Glutamatergic neuron (in vitro differentiated cells): ENCODE measurements at regions not wholly inside any gene's neighbourhood (a gene's known extent, or its start where the extent isn't known, plus 50 kb on each side); places are given as distances from the start of the nearest gene placed in this dataset.

Experiments
- DNase-seq: peaks from one replicate; pipeline ENCODE4 v3.0.0; 2022
- H3K27ac Mint-ChIP-seq: one replicate; pipeline ENCODE4 v1.8.0; 2020; ENCODE audit warnings: mild to moderate bottlenecking, mixed read lengths, inconsistent platforms; ENCODE audit not compliant: unreplicated experiment
- H3K27me3 Mint-ChIP-seq: one replicate; pipeline ENCODE4 v1.8.0; 2020; ENCODE audit warnings: mild to moderate bottlenecking, moderate library complexity, mixed read lengths, inconsistent platforms; ENCODE audit not compliant: unreplicated experiment
- H3K36me3 Mint-ChIP-seq: one replicate; pipeline ENCODE4 v1.8.0; 2020; ENCODE audit warnings: mild to moderate bottlenecking, mixed read lengths, inconsistent platforms; ENCODE audit not compliant: unreplicated experiment
- H3K4me1 Mint-ChIP-seq: one replicate; pipeline ENCODE4 v1.8.0; 2020; ENCODE audit warnings: mild to moderate bottlenecking, low read depth, mixed read lengths, inconsistent platforms; ENCODE audit not compliant: unreplicated experiment
- H3K4me3 Mint-ChIP-seq: one replicate; pipeline ENCODE4 v1.8.0; 2020; ENCODE audit warnings: mild to moderate bottlenecking, mixed read lengths, inconsistent platforms; ENCODE audit not compliant: unreplicated experiment
- H3K9me3 Mint-ChIP-seq: one replicate; pipeline ENCODE4 v1.8.0; 2020; ENCODE audit warnings: mild to moderate bottlenecking, moderate library complexity, mixed read lengths, inconsistent platforms; ENCODE audit not compliant: unreplicated experiment
- CTCF ChIP-seq: fragments of 200-600 bp; sonication (generic); IDR thresholded peaks from one replicate; pipeline ENCODE4 v1.5.0; 2021; ENCODE audit not compliant: partially characterized antibody, unreplicated experiment

- H3K27ac Mint-ChIP-seq: no peak overlapping the region
- peaks cover 6% of the 10 kb centered on the region for H3K4me1 Mint-ChIP-seq
- peaks cover 3% of the 10 kb centered on the region for H3K9me3 Mint-ChIP-seq
- peak; percentile 23 for TF ChIP-seq CTCF
- no peak overlapping the region for H3K4me3 Mint-ChIP-seq
- no peaks in the 10 kb centered on the region for H3K27me3 Mint-ChIP-seq
- DNase-seq: no peak
- no peaks in the 10 kb centered on the region for H3K36me3 Mint-ChIP-seq
Observed at GRCh38 chr18:46320297-46320696, 216.1 kb downstream of the HAUS1 start.

DNA sequence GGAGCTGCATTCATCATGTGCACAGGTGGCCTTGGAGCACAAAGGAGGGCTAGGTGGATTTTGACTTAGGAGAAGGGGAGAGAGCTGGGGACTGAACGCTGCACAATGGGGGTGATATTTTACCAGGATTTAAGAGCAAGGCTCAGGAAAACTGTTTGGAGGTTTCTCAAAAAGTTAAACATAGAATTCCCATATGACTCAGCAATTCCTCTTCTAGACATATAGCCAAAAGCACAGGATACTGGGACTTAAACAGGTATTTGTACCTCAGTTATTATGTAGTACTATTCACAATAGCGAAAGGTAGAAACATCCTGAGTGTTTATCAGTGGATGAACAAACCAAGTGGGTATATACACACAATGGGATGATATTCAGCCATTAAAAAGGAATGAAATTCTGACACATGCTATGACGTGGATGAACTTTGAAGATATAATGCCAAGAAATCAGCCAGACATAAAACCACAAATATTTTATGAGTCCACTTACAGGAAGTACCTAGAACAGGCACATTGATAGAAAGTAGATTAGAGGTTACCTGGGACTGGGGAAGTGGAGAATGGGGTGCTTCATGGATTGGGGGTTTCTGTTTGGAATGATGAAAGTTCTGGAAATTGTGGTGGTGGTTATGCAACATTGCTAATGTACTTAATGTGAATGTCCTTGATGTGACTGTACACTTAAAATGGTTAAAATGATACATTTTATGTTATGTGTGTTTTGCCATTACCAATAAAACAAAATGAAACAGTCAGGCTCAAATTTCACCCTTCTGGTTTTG is 216.9 kb downstream of the HAUS1 start:
- Mint-ChIP-seq H3K27ac (no peak overlapping the region), H3K9me3 (peaks cover 3% of the 10 kb centered on the region), H3K27me3 (no peaks in the 10 kb centered on the region), H3K36me3 (no peaks in the 10 kb centered on the region), H3K4me3 (no peak overlapping the region), H3K4me1 (peaks cover 6% of the 10 kb centered on the region)
- DNase-seq: no peak
- TF ChIP-seq CTCF: no peak

DNA sequence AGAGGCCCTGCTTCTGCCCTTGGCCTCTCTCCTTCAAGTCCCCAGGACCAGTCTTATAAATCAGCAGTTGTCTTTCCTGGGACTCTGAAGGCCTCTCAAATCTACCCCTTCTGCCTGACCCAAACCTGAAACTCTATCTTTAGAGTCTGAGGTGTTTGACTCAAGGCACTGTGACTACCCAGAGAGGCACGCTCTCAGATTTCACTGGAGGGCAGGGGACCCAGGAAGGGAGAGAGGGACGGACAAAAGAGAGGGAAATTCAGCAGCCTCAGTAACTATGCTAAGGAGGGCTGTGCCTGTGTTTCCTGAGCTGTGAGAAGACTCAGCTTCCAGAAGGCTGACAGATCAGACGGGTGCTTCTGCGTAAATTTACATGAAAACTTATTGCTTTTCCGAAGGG is 217.8 kb downstream of the HAUS1 start:
- Mint-ChIP-seq H3K4me3 (no peak overlapping the region), H3K9me3 (peaks cover 3% of the 10 kb centered on the region), H3K27me3 (no peaks in the 10 kb centered on the region), H3K36me3 (no peaks in the 10 kb centered on the region), H3K27ac (no peak overlapping the region), H3K4me1 (peaks cover 6% of the 10 kb centered on the region)
- no peak for DNase-seq
- TF ChIP-seq CTCF: no peak

DNA sequence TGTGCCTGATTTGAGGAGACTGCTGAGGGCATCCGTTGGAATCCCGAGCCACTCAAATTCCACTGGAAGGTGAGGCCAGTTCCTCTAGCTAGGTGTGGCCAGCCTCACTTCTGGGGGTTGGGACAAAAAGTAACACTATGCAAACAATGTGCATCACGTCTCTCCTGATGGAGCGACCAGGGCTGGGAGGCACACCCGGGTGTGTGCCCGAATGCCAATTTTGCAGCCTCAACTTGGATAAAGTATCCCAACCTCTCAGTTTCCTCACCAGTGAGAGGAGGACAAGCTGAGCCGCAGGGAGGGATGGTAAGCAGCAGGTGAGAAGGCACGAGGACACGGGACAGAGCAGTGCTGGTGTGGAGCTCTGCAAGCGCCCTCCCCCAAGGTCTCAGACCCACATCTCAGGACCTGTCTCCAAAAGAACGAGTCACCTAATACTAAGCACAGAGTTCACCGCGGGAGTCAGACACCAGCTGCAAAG is 218.3 kb downstream of the HAUS1 start:
- Mint-ChIP-seq H3K4me3 (no peak overlapping the region), H3K9me3 (peaks cover 3% of the 10 kb centered on the region), H3K36me3 (no peaks in the 10 kb centered on the region), H3K4me1 (peaks cover 6% of the 10 kb centered on the region), H3K27ac (no peak overlapping the region), H3K27me3 (no peaks in the 10 kb centered on the region)
- DNase-seq: no peak
- no peak for TF ChIP-seq CTCF

DNA sequence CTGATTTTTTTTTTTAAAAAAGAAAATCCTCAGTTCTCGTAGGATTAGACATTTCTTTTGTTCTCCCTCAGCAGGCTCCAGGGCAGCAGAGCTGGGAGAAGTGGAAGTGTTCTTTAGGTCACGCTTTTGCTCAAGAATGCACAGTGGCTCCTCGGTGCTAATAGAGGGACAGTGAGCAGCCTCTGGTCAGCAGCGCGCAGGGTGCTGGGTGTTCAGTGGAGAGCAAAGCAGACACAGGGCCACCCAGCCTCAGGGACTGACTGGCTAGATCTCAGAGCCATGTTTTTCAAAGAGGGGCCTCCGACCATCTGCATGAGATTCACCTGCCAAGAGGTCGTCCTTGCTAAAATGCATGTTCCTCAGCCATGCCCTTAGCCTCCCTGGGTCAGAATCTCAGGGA is 218.8 kb downstream of the HAUS1 start:
- DNase-seq: no peak
- Mint-ChIP-seq H3K4me3 (no peak overlapping the region), H3K27ac (no peak overlapping the region), H3K9me3 (peaks cover 3% of the 10 kb centered on the region), H3K4me1 (peaks cover 6% of the 10 kb centered on the region), H3K27me3 (no peaks in the 10 kb centered on the region), H3K36me3 (no peaks in the 10 kb centered on the region)
- no peak for TF ChIP-seq CTCF
